GM23338 (cell line): ENCODE measurements at regions not wholly inside any gene's neighbourhood (a gene's known extent, or its start where the extent isn't known, plus 50 kb on each side); places are given as distances from the start of the nearest gene placed in this dataset.

ENCODE experiments used
- CREB1 ChIP-seq: fragments of 250-450 bp; sonication (Bioruptor Pico); IDR thresholded peaks from 2 replicates; pipeline ENCODE4 v1.5.0; 2020; ENCODE audit warnings: low read depth, mild to moderate bottlenecking, moderate library complexity
- EZH2 ChIP-seq: fragments of 200-600 bp; sonication (generic); IDR thresholded peaks from one replicate; pipeline ENCODE4 v1.8.0; 2017; ENCODE audit warnings: antibody characterized with exemption, mild to moderate bottlenecking, low read depth; ENCODE audit not compliant: unreplicated experiment
- EZH2phosphoT487 ChIP-seq: fragments of 200-600 bp; sonication (generic); IDR thresholded peaks from one replicate; pipeline ENCODE4 v1.8.1; 2018; ENCODE audit warnings: antibody characterized with exemption; ENCODE audit not compliant: unreplicated experiment
- JUNB ChIP-seq: IDR thresholded peaks from one replicate; pipeline ENCODE4 v1.6.1; 2016; ENCODE audit warnings: antibody characterized with exemption; ENCODE audit not compliant: unreplicated experiment
- POLR2AphosphoS5 ChIP-seq: IDR thresholded peaks from 2 replicates; pipeline ENCODE4 v1.6.1; 2016; ENCODE audit warnings: antibody characterized with exemption, low read depth
- ZNF114 ChIP-seq: fragments of 250-450 bp; sonication (Bioruptor Pico); IDR thresholded peaks from 2 replicates; pipeline ENCODE4 v1.5.0; 2020; ENCODE audit warnings: mild to moderate bottlenecking, moderate library complexity
- TF ChIP-seq, protein P1 (sequence below), 2 experiments: fragments of 200-600 bp in 1 of 2; sonication (generic) in 1 of 2; conservative IDR thresholded peaks; 2 replicates each; pipeline versions ENCODE4 v1.5.1 to v1.6.1; 2016 to 2017; ENCODE audit warnings: antibody characterized with exemption in 2 of 2, low read depth in 2 of 2, mild to moderate bottlenecking in 2 of 2, moderate library complexity in 1 of 2
- TF ChIP-seq, protein P2 (sequence below): IDR thresholded peaks from one replicate; pipeline ENCODE4 v1.6.1; 2018; ENCODE audit warnings: antibody characterized with exemption; ENCODE audit not compliant: unreplicated experiment

DNA sequence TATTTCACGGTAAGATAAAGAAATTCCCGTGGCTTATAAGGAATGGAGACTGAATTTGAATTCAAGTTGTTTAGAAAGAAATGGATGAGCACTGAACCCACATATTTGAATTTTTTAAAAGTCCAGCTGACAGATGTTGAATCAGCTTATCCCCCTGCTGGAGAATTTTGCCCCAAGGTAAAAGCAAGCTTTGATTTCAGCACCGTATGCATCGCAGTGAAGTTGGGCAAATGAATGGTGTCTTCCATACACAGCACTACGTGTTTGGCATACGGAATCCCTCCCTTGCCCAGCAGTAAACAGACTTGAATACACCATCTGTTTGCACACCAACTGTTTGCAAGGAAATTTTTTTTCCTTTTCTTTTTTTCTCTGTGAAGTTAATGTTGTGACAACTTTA, 77.5 kb upstream of the PEG3 start:
- TF ChIP-seq, protein P1, sequence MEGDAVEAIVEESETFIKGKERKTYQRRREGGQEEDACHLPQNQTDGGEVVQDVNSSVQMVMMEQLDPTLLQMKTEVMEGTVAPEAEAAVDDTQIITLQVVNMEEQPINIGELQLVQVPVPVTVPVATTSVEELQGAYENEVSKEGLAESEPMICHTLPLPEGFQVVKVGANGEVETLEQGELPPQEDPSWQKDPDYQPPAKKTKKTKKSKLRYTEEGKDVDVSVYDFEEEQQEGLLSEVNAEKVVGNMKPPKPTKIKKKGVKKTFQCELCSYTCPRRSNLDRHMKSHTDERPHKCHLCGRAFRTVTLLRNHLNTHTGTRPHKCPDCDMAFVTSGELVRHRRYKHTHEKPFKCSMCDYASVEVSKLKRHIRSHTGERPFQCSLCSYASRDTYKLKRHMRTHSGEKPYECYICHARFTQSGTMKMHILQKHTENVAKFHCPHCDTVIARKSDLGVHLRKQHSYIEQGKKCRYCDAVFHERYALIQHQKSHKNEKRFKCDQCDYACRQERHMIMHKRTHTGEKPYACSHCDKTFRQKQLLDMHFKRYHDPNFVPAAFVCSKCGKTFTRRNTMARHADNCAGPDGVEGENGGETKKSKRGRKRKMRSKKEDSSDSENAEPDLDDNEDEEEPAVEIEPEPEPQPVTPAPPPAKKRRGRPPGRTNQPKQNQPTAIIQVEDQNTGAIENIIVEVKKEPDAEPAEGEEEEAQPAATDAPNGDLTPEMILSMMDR (conservative IDR thresholded peaks at IDR 0.05; ENCODE audit: low read depth in 2 of 2): no peak
- TF ChIP-seq EZH2phosphoT487 (no peak), EZH2 (no peak), POLR2AphosphoS5 (no peak), CREB1 (CRISPR knock-in tag) (no peak), JUNB (no peak), ZNF114 (CRISPR knock-in tag) (no peak)
- TF ChIP-seq, protein P2, sequence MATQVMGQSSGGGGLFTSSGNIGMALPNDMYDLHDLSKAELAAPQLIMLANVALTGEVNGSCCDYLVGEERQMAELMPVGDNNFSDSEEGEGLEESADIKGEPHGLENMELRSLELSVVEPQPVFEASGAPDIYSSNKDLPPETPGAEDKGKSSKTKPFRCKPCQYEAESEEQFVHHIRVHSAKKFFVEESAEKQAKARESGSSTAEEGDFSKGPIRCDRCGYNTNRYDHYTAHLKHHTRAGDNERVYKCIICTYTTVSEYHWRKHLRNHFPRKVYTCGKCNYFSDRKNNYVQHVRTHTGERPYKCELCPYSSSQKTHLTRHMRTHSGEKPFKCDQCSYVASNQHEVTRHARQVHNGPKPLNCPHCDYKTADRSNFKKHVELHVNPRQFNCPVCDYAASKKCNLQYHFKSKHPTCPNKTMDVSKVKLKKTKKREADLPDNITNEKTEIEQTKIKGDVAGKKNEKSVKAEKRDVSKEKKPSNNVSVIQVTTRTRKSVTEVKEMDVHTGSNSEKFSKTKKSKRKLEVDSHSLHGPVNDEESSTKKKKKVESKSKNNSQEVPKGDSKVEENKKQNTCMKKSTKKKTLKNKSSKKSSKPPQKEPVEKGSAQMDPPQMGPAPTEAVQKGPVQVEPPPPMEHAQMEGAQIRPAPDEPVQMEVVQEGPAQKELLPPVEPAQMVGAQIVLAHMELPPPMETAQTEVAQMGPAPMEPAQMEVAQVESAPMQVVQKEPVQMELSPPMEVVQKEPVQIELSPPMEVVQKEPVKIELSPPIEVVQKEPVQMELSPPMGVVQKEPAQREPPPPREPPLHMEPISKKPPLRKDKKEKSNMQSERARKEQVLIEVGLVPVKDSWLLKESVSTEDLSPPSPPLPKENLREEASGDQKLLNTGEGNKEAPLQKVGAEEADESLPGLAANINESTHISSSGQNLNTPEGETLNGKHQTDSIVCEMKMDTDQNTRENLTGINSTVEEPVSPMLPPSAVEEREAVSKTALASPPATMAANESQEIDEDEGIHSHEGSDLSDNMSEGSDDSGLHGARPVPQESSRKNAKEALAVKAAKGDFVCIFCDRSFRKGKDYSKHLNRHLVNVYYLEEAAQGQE: no peak
